GM10266 (cell line): ENCODE measurements at regions not wholly inside any gene's neighbourhood (a gene's known extent, or its start where the extent isn't known, plus 50 kb on each side); places are given as distances from the start of the nearest gene placed in this dataset.
"Not testable (repeated sequence)": the region's sequence is repeated elsewhere in the genome, so short reads cannot be mapped to it uniquely, and the experiment has no call there.

ENCODE experiments used
- DNase-seq: peaks from one replicate; pipeline ENCODE4 v3.0.0; 2012; ENCODE audit errors: extremely low spot score
- TF ChIP-seq, protein P1 (sequence below): IDR thresholded peaks from 2 replicates; pipeline ENCODE4 v1.5.1; 2012; ENCODE audit warnings: mild to moderate bottlenecking, low read depth; ENCODE audit not compliant: control insufficient read depth, insufficient read depth; ENCODE audit errors: missing control alignments

DNA sequence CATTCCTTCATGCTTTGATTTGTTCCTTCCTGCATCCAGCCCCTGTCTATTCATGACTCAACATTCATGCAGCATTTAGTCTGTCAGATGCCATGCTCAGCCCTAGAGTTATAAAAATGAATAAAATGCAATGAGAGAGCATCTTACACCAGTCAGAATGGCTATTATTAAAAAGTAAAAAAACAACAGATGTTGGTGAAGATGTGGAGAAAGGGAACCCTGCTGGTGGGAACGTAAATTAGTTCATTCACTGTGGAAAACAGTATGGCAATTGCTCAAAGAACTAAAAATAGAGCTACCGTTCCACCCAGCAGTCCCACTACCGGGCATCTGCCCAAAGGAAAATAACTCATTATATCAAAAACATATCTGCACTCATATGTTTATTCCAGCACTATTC lies 70.0 kb upstream of the GTF3A start:
- DNase-seq = no peak
- TF ChIP-seq, protein P1, sequence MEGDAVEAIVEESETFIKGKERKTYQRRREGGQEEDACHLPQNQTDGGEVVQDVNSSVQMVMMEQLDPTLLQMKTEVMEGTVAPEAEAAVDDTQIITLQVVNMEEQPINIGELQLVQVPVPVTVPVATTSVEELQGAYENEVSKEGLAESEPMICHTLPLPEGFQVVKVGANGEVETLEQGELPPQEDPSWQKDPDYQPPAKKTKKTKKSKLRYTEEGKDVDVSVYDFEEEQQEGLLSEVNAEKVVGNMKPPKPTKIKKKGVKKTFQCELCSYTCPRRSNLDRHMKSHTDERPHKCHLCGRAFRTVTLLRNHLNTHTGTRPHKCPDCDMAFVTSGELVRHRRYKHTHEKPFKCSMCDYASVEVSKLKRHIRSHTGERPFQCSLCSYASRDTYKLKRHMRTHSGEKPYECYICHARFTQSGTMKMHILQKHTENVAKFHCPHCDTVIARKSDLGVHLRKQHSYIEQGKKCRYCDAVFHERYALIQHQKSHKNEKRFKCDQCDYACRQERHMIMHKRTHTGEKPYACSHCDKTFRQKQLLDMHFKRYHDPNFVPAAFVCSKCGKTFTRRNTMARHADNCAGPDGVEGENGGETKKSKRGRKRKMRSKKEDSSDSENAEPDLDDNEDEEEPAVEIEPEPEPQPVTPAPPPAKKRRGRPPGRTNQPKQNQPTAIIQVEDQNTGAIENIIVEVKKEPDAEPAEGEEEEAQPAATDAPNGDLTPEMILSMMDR = no peak

DNA sequence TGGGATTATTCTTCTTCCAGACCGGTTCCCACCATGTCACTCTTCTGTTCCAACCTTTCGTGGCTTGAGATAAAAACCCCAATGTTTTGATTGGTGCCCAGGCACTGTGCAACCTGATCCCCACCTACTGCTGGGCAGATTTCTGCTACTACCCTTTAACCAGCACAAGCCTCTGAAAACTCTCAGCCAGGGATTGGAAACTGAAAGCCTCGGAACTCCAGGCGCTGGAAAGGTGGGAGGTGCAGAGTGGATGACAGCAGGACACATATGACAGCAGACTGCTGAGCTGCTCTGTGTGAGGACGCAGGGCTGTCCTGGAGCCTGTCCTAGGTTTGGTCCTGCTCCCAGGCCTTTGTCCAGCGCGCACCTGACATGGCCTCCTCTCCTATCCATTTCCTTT lies 68.5 kb upstream of the GTF3A start:
- DNase-seq = no peak
- TF ChIP-seq, protein P1 = no peak

DNA sequence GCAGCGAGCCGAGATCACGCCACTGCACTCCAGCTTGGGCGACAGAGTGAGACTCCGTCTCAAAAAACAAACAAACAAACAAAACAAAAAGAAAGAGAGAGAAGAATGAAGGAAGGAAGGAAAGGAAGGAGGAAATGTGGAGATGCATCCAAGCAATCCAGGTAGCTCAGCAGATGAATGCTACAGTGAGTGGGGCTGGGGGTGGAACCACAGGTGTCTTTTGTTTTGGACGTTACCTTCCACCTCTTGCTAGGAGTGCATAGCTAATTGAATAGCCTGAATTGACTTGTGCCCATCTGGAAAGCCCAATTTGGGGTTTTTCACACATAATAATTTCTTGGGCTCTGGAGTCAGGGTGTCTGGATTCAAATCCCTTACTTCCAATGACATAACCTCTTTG lies 66.0 kb upstream of the GTF3A start:
- no peak for DNase-seq
- TF ChIP-seq, protein P1 = no peak

DNA sequence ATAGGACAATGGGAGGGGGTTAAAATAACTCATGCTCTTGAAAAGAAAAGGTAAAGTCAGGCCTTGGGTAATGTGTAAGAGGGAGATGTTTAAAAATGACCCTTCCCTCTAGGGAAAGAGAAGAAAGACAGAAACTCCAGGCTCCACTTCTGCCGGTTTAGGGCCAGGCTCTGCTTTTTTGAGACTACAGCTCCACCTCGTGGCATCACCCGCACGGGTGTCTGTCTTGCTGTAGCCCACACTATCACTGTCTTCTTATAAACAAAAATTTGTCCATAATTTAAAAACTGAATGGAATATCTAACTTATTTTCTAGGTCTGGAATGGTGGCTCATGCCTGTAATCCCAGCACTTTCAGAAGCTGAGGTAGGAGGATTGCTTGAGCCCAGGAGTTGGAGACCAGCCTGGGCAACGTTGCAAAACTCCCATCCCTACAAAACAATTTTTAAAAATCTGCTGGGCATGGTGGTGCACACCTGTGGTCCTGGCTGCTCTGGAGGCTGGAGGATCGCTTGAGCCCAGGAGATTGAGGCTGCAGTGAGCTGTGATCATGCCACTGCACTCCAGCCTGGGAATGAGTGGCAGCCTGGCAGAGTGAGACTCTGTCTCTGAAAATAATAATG lies 65.1 kb upstream of the GTF3A start:
- TF ChIP-seq, protein P1 = peak; percentile 81
- DNase-seq = peak; percentile 73

DNA sequence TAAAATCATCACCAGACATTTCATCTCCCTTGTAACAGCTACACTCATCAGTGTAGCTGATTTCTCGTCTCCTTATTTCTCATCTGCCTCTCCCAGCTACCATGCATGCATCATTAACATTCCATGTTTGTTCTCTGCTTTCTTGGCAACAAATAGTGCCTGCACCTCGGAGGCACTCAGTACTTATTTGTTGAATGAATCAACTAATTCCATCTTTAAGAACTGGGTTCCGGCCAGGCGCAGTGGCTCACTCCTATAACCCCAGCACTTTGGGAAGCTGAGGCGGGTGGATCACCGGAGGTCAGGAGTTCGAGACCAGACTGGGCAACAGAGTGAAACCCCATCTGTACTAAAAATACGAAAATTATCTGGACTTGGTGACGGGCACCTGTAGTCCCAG lies 63.9 kb upstream of the GTF3A start:
- DNase-seq = no peak
- TF ChIP-seq, protein P1 = no peak

DNA sequence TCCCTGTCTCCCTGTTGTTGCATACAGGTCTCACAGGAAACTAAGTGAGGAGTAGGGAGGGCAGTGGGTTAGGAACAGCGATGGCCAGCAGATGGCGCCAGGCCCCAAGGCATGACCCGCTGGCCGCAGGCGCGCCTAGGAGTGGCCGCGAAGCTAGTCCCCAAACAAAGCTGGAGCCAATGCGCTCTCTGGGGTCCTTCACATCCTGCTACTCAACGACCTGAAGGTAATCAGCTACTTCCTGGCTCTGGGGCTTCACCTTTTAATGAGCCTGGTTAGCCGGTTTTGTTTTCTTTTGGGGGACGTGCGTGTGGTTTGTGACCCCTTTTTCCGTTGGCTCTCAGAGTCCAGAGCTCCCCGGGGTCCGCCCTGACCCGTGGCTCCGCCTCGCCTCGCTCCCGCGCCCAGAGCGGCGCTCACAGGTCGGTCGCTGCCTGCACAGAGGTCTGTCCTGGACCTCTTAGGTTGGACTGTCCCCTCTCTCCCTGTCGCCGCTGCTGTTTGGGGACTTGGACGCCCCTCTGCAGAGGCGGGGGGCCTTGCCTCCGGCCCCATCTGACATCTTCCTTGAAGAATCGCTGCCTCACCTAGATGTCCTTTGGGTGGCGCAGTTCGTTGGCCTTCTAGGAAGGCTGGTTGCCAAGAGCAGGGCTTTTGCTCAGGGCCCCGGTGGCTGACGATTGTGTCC lies 62.2 kb upstream of the GTF3A start:
- TF ChIP-seq, protein P1 = peak; percentile 90
- peak; percentile 84 for DNase-seq

DNA sequence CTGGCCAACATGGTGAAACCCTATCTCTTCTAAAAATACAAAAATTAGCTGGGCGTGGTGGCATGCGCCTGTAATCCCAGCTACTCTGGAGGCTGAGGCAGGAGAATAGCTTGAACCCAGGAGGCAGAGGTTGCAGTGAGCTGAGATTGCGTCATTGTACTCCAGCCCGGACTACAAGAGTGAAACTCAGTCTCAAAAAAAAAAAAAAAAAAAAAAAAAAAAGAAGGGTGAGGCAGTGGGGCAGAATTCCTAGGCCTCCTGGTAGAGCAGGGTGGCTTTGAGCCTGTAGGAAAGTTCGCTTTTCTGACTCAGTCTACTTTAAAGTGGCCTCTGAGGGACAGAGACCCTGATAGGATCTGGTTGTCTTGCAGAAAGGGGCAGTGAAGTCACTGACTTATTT lies 60.8 kb upstream of the GTF3A start:
- DNase-seq = not testable (repeated sequence)
